ENCODE measurements at regions not wholly inside any gene's neighbourhood (a gene's known extent, or its start where the extent isn't known, plus 50 kb on each side); places are given as distances from the start of the nearest gene placed in this dataset.

- H3K27me3 ChIP-seq = no peaks in the 10 kb centered on the region
- no peak overlapping the region for H3K4me3 ChIP-seq
- TF ChIP-seq, protein P1, sequence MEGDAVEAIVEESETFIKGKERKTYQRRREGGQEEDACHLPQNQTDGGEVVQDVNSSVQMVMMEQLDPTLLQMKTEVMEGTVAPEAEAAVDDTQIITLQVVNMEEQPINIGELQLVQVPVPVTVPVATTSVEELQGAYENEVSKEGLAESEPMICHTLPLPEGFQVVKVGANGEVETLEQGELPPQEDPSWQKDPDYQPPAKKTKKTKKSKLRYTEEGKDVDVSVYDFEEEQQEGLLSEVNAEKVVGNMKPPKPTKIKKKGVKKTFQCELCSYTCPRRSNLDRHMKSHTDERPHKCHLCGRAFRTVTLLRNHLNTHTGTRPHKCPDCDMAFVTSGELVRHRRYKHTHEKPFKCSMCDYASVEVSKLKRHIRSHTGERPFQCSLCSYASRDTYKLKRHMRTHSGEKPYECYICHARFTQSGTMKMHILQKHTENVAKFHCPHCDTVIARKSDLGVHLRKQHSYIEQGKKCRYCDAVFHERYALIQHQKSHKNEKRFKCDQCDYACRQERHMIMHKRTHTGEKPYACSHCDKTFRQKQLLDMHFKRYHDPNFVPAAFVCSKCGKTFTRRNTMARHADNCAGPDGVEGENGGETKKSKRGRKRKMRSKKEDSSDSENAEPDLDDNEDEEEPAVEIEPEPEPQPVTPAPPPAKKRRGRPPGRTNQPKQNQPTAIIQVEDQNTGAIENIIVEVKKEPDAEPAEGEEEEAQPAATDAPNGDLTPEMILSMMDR (IDR thresholded peaks at IDR 0.05) = no peak
Measured at GRCh38 chr1:106637566-106637965, 418.9 kb upstream of the PRMT6 start.

GRCh38 chr1:106646261-106646784, 410.2 kb upstream of the PRMT6 start:
- no peak for DNase-seq (ENCODE audit: low spot score)
- Histone ChIP-seq H3K9me3 (no peaks in the 10 kb centered on the region), H3K27me3 (no peaks in the 10 kb centered on the region), H3K36me3 (no peaks in the 10 kb centered on the region), H3K4me1 (no peaks in the 10 kb centered on the region), H3K27ac (no peak overlapping the region), H3K4me3 (no peak overlapping the region)
- TF ChIP-seq, protein P1 (IDR thresholded peaks at IDR 0.05) = no peak

More at GRCh38 chr1:106637566-106637965, 418.9 kb upstream of the PRMT6 start:
- no peak for DNase-seq (ENCODE audit: low spot score)
- no peak overlapping the region for H3K27ac ChIP-seq
- H3K36me3 ChIP-seq = no peaks in the 10 kb centered on the region
- H3K4me1 ChIP-seq = no peaks in the 10 kb centered on the region
- no peaks in the 10 kb centered on the region for H3K9me3 ChIP-seq

DNA sequence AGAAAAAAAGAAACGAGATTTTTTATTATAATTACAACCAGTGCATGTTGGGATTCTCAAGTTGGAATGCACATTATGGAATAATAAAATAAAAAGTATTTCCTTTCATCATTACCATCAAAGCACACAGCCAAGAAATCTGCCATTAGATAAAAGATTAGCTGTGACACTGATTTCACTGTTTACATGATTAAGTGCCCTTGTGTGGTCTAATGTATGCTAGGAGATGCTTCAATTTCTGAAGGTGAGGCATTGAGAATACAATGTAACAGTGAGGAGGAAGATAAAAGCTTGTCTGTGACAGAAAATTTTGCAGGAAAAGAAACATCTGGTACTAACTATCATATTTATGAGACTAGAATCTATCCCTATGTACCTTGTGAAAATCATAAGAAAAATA, 409.7 kb upstream of the PRMT6 start:
- no peak overlapping the region for H3K27ac ChIP-seq
- TF ChIP-seq, protein P1 (IDR thresholded peaks at IDR 0.05) = no peak
- H3K36me3 ChIP-seq = no peaks in the 10 kb centered on the region
- no peaks in the 10 kb centered on the region for H3K4me1 ChIP-seq
- H3K27me3 ChIP-seq = no peaks in the 10 kb centered on the region
- no peaks in the 10 kb centered on the region for H3K9me3 ChIP-seq
- H3K4me3 ChIP-seq = no peak overlapping the region
- no peak for DNase-seq (ENCODE audit: low spot score)

DNA sequence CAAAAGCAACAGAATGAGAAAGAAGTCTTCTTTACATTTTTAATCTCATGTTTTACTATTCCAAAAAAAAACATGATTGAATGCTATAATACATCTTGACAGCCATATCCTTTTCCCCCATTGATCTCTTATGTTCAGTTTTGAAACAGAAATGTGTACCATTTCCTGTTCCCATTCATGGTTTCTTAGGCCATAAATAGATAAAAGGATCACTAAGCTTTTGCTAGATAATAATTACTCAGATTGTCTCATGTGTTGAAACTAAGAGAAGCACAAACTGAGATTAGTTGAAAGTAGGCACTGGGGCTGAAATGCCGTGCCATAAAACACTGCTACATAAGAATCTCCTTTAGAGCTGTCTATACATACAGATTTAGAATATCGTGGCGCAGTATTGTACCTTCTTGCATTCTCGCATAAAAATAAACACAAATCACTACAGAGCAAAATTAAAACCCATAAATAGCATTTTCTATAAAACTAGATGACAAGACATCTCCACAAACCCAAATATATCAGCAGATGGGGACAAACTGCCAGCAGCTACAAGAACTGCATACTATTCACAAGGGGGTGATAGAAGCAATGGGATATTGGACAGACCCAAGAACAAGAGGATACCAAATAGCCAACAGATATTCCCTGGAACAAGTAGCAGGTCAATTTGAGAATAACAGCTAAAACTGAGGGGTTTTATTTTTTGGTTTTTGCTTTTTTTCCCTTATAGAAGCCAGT, 405.3 kb upstream of the PRMT6 start:
- TF ChIP-seq, protein P1 (IDR thresholded peaks at IDR 0.05) = no peak
- no peak overlapping the region for H3K27ac ChIP-seq
- no peaks in the 10 kb centered on the region for H3K4me1 ChIP-seq
- DNase-seq (ENCODE audit: low spot score) = no peak
- H3K27me3 ChIP-seq = no peaks in the 10 kb centered on the region
- H3K36me3 ChIP-seq = no peaks in the 10 kb centered on the region
- H3K4me3 ChIP-seq = no peak overlapping the region
- H3K9me3 ChIP-seq = no peaks in the 10 kb centered on the region

GRCh38 chr1:106659490-106660244, 396.8 kb upstream of the PRMT6 start:
- Histone ChIP-seq H3K27me3 (no peaks in the 10 kb centered on the region), H3K4me3 (no peak overlapping the region), H3K4me1 (no peaks in the 10 kb centered on the region), H3K9me3 (no peaks in the 10 kb centered on the region), H3K27ac (no peak overlapping the region), H3K36me3 (no peaks in the 10 kb centered on the region)
- no peak for DNase-seq (ENCODE audit: low spot score)
- TF ChIP-seq, protein P1 (IDR thresholded peaks at IDR 0.05) = no peak

Data from right atrium auricular region (tissue), 2 donors.